Endothelial cell of umbilical vein (primary cell): ENCODE measurements at regions not wholly inside any gene's neighbourhood (a gene's known extent, or its start where the extent isn't known, plus 50 kb on each side); places are given as distances from the start of the nearest gene placed in this dataset.

Experiments
- BruUV-seq: library from RNA; stranded (reverse); fragments of 400-500 nt; replicated peaks from 2 replicates; lab custom pipeline; 2021; lab: Mats Ljungman, UMichigan
- CTCF ChIA-PET: fragments of 300-600, 350-600 bp; sonication (Branson Sonifier 250); formaldehyde crosslinking; loops from one replicate; lab custom pipeline; 2021; ENCODE audit warnings: antibody characterized with exemption, inconsistent platforms; lab: Charles Lee
- POLR2A ChIA-PET: fragments of 300-600, 350-600 bp; sonication (Branson Sonifier 250); formaldehyde crosslinking; loops from one replicate; lab custom pipeline; 2021; ENCODE audit warnings: antibody characterized with exemption, inconsistent platforms; lab: Charles Lee
- DNase-seq: peaks from one replicate; pipeline ENCODE4 v3.0.0-alpha.2; 2011; ENCODE audit warnings: low read depth, low spot score
- FAIRE-seq: peaks from 2 replicates; lab custom pipeline; 2011; peaks lifted over from hg19 to GRCh38; lab: Jason Lieb, UNC
- H2AFZ ChIP-seq: 2 replicates; pipeline ENCODE4 v1.6.0; 2012; ENCODE audit warnings: low read depth, low read length, control low read depth, inconsistent platforms
- H3K27ac ChIP-seq: 2 replicates; pipeline ENCODE4 v1.5.1; 2011; ENCODE audit warnings: low read depth, mild to moderate bottlenecking, control low read depth, low read length, moderate library complexity; ENCODE audit not compliant: insufficient read depth
- H3K27me3 ChIP-seq, 2 experiments: 2 replicates each; pipeline versions ENCODE4 v1.6.0 to v1.6.1; 2011; ENCODE audit warnings: low read length in 2 of 2, mixed read lengths in 1 of 2; ENCODE audit not compliant: control insufficient read depth in 2 of 2, insufficient read depth in 2 of 2
- H3K36me3 ChIP-seq, 2 experiments: 2 replicates in 1 of 2; 3 replicates in 1 of 2; pipeline ENCODE4 v1.5.1; 2011; ENCODE audit warnings: low read length in 2 of 2, mild to moderate bottlenecking in 1 of 2, moderate library complexity in 1 of 2; ENCODE audit not compliant: control insufficient read depth in 2 of 2, insufficient read depth in 2 of 2; ENCODE audit errors: extremely low read depth in 1 of 2
- H3K4me1 ChIP-seq: 3 replicates; pipeline ENCODE4 v1.5.1; 2011; ENCODE audit warnings: mild to moderate bottlenecking, low read length; ENCODE audit not compliant: control insufficient read depth, insufficient read depth; ENCODE audit errors: extremely low read depth
- H3K4me2 ChIP-seq: 2 replicates; pipeline ENCODE4 v1.6.1; 2011; ENCODE audit warnings: low read length, control low read depth, mixed read lengths; ENCODE audit not compliant: insufficient read depth
- H3K4me3 ChIP-seq, 3 experiments: fragments of 200-600 bp in 1 of 3; sonication (generic), shearing (Covaris generic) in 1 of 3; replicated peaks in 1 of 3; 2 replicates each; pipeline ENCODE4 v1.5.1; 2011 to 2016; ENCODE audit warnings: control low read depth in 3 of 3, low read length in 3 of 3, mild to moderate bottlenecking in 2 of 3, inconsistent platforms in 1 of 3, low read depth in 1 of 3, moderate library complexity in 1 of 3; ENCODE audit not compliant: insufficient read depth in 1 of 3
- H3K79me2 ChIP-seq: 2 replicates; pipeline ENCODE4 v1.6.0; 2012; ENCODE audit warnings: low read length, inconsistent platforms; ENCODE audit not compliant: control insufficient read depth, insufficient read depth
- H3K9ac ChIP-seq: replicated peaks from 2 replicates; pipeline ENCODE3; 2011; ENCODE audit warnings: low read length, control low read depth; ENCODE audit not compliant: insufficient read depth; ENCODE audit errors: extremely low read depth
- H3K9me1 ChIP-seq: replicated peaks from 3 replicates; pipeline ENCODE4 v1.6.0; 2011; ENCODE audit warnings: mild to moderate bottlenecking, low read length; ENCODE audit not compliant: control insufficient read depth, insufficient read depth; ENCODE audit errors: extremely low read depth
- H3K9me3 ChIP-seq: replicated peaks from 2 replicates; pipeline ENCODE4 v1.5.1; 2012; ENCODE audit warnings: low read length, inconsistent platforms; ENCODE audit not compliant: control insufficient read depth, insufficient read depth
- H4K20me1 ChIP-seq: replicated peaks from 2 replicates; pipeline ENCODE3; 2011; ENCODE audit warnings: mild to moderate bottlenecking, low read length; ENCODE audit not compliant: control insufficient read depth, insufficient read depth; ENCODE audit errors: extremely low read depth
- EZH2 ChIP-seq: IDR thresholded peaks from 2 replicates; pipeline ENCODE4 v1.6.1; 2012; ENCODE audit warnings: borderline replicate concordance, low read depth, mild to moderate bottlenecking, moderate library complexity, low read length, inconsistent platforms; ENCODE audit not compliant: severe bottlenecking
- FOS ChIP-seq: IDR thresholded peaks from 2 replicates; pipeline ENCODE4 v1.6.1; 2011; ENCODE audit warnings: mild to moderate bottlenecking, low read length, moderate library complexity, borderline replicate concordance; ENCODE audit not compliant: insufficient read depth
- GATA2 ChIP-seq: IDR thresholded peaks from 2 replicates; pipeline ENCODE4 v1.7.0; 2011; ENCODE audit warnings: low read depth, mild to moderate bottlenecking, moderate library complexity, mixed read lengths, low read length; ENCODE audit not compliant: insufficient read length, insufficient read depth
- POLR2A ChIP-seq: IDR thresholded peaks from 2 replicates; pipeline ENCODE4 v1.6.1; 2012; ENCODE audit warnings: low read depth, mild to moderate bottlenecking, control low read depth, low read length
- POLR2AphosphoS5 ChIP-seq: IDR thresholded peaks from 2 replicates; pipeline ENCODE4 v1.6.1; 2012; ENCODE audit warnings: low read depth, mild to moderate bottlenecking, control low read depth, low read length, moderate library complexity; ENCODE audit not compliant: insufficient read depth
- dilution Hi-C: fragments of 300-500 bp; cut with MboI; formaldehyde crosslinking; loops from one replicate; pipeline ENCODE4 v1.15.0; 2019; ENCODE audit warnings: low sequenced_read_pairs; ENCODE audit not compliant: extremely low pct_ligation_motif_present
- intact Hi-C: fragments of 100-400 bp; cut with micrococcal nuclease; formaldehyde crosslinking; loops from one replicate; pipeline ENCODE4 v1.10.0; 2022
- TF ChIP-seq, protein P1 (sequence below): IDR thresholded peaks from 2 replicates; pipeline ENCODE4 v1.6.1; 2011; ENCODE audit not compliant: insufficient read depth, insufficient read length
- TF ChIP-seq, protein P2 (sequence below), 2 donors: IDR thresholded peaks; 1 replicate in 1 of 2; 2 replicates in 1 of 2; pipeline ENCODE4 v1.5.1; 2011; ENCODE audit warnings: low read length in 2 of 2, mild to moderate bottlenecking in 2 of 2, moderate library complexity in 2 of 2, control low read depth in 1 of 2, inconsistent platforms in 1 of 2, low read depth in 1 of 2; ENCODE audit not compliant: insufficient read depth in 1 of 2; ENCODE audit errors: extremely low read depth in 1 of 2

DNA sequence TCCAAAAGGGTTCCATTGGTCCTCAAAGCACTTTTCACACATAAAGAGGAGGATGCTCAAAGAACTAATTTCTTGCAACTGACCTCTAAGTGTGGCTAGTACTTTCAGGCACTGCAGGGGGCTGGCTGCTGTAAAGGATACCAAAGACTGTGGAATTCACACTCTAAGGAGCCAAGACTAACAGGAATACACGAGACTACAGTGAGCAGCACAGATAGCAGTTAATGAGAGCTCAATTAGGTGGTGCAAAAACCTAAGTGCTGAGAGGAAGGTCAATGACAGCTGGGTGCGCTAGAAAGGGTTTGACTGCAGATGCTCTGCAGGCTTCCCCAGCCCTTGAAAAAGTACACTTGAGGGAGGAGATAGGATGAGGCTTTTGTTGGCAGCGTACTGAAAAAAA, 124.3 kb upstream of the NTM start:
- Histone ChIP-seq H3K9me3 (no peaks in the 10 kb centered on the region), H3K4me2 (no peak overlapping the region), H3K9me1 (no peaks in the 10 kb centered on the region), H3K36me3 (no peaks in the 10 kb centered on the region), H3K79me2 (no peaks in the 10 kb centered on the region), H2AFZ (no peak overlapping the region), H3K27me3 (no peaks in the 10 kb centered on the region), H3K4me1 (no peaks in the 10 kb centered on the region), H3K27ac (no peak overlapping the region), H3K9ac (no peak overlapping the region), H4K20me1 (no peaks in the 10 kb centered on the region), H3K4me3 (no peak overlapping the region)
- intact Hi-C loops (loop anchor here (5.0 kb wide), 1 partner anchor 426 kb away; no protein-coding TSS in a partner anchor), dilution Hi-C loops (no loop called here)
- no peak for DNase-seq
- no peak for FAIRE-seq
- no TSS peak for BruUV-seq
- no peak for TF ChIP-seq GATA2
- TF ChIP-seq, protein P1, sequence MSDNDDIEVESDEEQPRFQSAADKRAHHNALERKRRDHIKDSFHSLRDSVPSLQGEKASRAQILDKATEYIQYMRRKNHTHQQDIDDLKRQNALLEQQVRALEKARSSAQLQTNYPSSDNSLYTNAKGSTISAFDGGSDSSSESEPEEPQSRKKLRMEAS: no peak
- POLR2A ChIA-PET: no interaction called here
- CTCF ChIA-PET: no interaction called here

DNA sequence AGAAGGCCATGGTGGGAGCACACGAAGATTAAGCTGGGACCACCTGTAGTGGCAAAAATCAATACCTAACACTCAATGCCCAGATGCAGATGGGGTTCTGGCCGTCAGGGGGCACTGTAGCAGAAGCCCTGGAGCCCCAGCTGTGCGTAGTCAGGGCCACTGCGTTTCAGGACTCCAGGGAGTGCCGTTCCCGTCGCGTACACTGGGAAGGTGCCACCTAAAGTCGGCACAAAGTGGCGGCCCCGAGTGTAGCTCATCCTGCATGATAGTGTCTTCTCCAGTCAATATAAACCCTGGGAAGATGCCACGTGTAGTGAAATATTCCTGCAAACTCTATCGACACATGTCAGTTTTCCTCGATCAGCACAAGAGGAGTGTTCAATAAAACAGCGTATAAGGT, 123.8 kb upstream of the NTM start:
- Histone ChIP-seq H3K4me1 (no peaks in the 10 kb centered on the region), H2AFZ (no peak overlapping the region), H3K4me3 (no peak overlapping the region), H3K9ac (no peak overlapping the region), H3K27me3 (no peaks in the 10 kb centered on the region), H3K79me2 (no peaks in the 10 kb centered on the region), H3K4me2 (no peak overlapping the region), H3K9me3 (no peaks in the 10 kb centered on the region), H3K9me1 (no peaks in the 10 kb centered on the region), H3K27ac (no peak overlapping the region), H4K20me1 (no peaks in the 10 kb centered on the region), H3K36me3 (no peaks in the 10 kb centered on the region)
- no TSS peak for BruUV-seq
- CTCF ChIA-PET: no interaction called here
- FAIRE-seq: no peak
- dilution Hi-C loops: no loop called here
- TF ChIP-seq FOS (no peak), EZH2 (no peak), POLR2AphosphoS5 (no peak), GATA2 (no peak), POLR2A (no peak)
- TF ChIP-seq, protein P1: no peak
- TF ChIP-seq, protein P2, sequence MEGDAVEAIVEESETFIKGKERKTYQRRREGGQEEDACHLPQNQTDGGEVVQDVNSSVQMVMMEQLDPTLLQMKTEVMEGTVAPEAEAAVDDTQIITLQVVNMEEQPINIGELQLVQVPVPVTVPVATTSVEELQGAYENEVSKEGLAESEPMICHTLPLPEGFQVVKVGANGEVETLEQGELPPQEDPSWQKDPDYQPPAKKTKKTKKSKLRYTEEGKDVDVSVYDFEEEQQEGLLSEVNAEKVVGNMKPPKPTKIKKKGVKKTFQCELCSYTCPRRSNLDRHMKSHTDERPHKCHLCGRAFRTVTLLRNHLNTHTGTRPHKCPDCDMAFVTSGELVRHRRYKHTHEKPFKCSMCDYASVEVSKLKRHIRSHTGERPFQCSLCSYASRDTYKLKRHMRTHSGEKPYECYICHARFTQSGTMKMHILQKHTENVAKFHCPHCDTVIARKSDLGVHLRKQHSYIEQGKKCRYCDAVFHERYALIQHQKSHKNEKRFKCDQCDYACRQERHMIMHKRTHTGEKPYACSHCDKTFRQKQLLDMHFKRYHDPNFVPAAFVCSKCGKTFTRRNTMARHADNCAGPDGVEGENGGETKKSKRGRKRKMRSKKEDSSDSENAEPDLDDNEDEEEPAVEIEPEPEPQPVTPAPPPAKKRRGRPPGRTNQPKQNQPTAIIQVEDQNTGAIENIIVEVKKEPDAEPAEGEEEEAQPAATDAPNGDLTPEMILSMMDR (IDR thresholded peaks at IDR 0.05; ENCODE audit: extremely low read depth in 1 of 2, insufficient read depth in 1 of 2, low read depth in 1 of 2, low read length in 2 of 2): no peak
- no peak for DNase-seq
- intact Hi-C loops: loop anchor here (5.0 kb wide), 1 partner anchor 426 kb away; no protein-coding TSS in a partner anchor
- POLR2A ChIA-PET: no interaction called here
